ENCODE measurements at regions not wholly inside any gene's neighbourhood (a gene's known extent, or its start where the extent isn't known, plus 50 kb on each side); places are given as distances from the start of the nearest gene placed in this dataset.

DNA sequence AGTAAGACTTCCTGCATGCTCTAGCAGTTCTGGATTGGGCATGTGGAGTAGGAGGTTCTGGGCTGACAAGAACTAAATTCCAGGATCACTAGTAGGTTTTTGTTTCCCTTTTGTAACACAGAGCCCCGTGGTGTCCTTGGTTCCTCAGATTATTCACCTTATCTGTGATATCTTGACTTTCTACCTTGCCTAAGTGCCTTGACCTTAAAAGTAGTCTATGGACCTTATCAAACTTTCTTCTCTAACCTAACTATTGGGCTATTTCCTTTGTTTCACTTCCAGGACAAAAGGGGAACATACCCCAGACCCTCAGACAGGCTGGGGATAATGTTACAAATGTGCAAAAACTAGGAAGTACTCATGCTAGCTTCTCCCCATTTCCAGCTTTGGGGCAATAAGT, 595.3 kb downstream of the PSAT1 start:
- DNase-seq (ENCODE audit: low spot score): no peak
- TF ChIP-seq, protein P1, sequence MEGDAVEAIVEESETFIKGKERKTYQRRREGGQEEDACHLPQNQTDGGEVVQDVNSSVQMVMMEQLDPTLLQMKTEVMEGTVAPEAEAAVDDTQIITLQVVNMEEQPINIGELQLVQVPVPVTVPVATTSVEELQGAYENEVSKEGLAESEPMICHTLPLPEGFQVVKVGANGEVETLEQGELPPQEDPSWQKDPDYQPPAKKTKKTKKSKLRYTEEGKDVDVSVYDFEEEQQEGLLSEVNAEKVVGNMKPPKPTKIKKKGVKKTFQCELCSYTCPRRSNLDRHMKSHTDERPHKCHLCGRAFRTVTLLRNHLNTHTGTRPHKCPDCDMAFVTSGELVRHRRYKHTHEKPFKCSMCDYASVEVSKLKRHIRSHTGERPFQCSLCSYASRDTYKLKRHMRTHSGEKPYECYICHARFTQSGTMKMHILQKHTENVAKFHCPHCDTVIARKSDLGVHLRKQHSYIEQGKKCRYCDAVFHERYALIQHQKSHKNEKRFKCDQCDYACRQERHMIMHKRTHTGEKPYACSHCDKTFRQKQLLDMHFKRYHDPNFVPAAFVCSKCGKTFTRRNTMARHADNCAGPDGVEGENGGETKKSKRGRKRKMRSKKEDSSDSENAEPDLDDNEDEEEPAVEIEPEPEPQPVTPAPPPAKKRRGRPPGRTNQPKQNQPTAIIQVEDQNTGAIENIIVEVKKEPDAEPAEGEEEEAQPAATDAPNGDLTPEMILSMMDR (IDR thresholded peaks at IDR 0.05; ENCODE audit: borderline replicate concordance, control extremely low read depth, extremely low read depth, insufficient read depth, missing control alignments): no peak
- in situ Hi-C loops (cut with MboI; ENCODE audit: low sequenced_read_pairs, unreplicated experiment): no loop called here

GRCh38 chr9:78892769-78893168, 595.8 kb downstream of the PSAT1 start:
- TF ChIP-seq, protein P1 (IDR thresholded peaks at IDR 0.05; ENCODE audit: borderline replicate concordance, control extremely low read depth, extremely low read depth, insufficient read depth, missing control alignments): no peak
- in situ Hi-C loops (cut with MboI; ENCODE audit: low sequenced_read_pairs, unreplicated experiment): no loop called here
- no peak for DNase-seq (ENCODE audit: low spot score)

DNA sequence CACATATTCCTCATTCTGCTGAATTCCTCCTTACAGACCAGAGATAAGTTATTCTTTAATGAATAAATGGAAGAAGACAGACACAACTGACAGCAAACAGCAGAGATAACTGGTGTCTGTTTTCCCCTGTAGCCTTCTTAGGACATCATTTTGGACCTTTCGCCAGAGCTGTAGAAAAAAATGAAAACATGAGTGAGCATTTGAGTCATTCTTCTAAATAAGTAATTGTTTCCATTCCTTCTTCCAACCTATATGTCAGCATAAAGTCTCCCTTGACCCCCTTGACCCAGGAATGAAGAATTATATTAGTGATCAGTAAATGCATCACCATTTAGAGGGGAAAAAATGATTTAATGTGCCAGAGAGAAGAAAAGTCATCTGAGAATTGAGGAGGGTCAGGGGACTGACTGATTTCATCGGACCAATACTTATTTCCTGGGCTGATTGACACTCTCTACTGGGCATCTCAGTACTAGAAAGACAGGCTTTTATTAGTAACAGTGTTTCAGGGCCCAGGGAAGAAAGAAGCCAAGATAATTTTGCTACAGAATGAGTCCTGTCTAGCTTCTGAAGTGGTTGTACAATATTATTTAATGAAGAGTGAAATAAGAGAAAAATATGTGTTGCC, 597.0 kb downstream of the PSAT1 start:
- no peak for DNase-seq (ENCODE audit: low spot score)
- TF ChIP-seq, protein P1 (IDR thresholded peaks at IDR 0.05; ENCODE audit: borderline replicate concordance, control extremely low read depth, extremely low read depth, insufficient read depth, missing control alignments): no peak
- in situ Hi-C loops (cut with MboI; ENCODE audit: low sequenced_read_pairs, unreplicated experiment): no loop called here

- in situ Hi-C loops (cut with MboI; ENCODE audit: low sequenced_read_pairs, unreplicated experiment): no loop called here
- TF ChIP-seq, protein P1 (IDR thresholded peaks at IDR 0.05; ENCODE audit: borderline replicate concordance, control extremely low read depth, extremely low read depth, insufficient read depth, missing control alignments): no peak
These were observed 599.6 kb downstream of the PSAT1 start for GRCh38 chr9:78896479-78896878.

DNA sequence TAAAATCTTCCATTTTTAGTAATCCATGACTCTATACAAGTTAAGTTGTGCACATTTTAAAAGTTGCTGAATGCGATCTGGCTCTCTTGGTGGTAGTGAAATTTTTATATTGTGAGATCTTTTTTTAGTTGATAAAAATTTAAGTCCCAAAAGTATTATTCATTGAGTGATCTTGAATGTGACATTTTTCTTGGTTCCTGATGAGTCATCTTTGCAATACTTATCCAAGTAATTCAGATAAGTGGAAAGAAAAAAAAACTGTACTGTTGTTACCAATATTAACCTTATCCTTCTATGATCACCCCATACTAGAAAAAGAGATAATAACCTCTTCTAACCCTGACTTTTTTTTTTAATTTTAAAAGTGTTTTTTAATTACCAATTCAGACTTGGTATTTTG, 601.3 kb downstream of the PSAT1 start:
- no peak for DNase-seq (ENCODE audit: low spot score)
- TF ChIP-seq, protein P1 (IDR thresholded peaks at IDR 0.05; ENCODE audit: borderline replicate concordance, control extremely low read depth, extremely low read depth, insufficient read depth, missing control alignments): no peak
- in situ Hi-C loops (cut with MboI; ENCODE audit: low sequenced_read_pairs, unreplicated experiment): no loop called here

More at GRCh38 chr9:78896479-78896878, 599.6 kb downstream of the PSAT1 start:
- no peak for DNase-seq (ENCODE audit: low spot score)

DNA sequence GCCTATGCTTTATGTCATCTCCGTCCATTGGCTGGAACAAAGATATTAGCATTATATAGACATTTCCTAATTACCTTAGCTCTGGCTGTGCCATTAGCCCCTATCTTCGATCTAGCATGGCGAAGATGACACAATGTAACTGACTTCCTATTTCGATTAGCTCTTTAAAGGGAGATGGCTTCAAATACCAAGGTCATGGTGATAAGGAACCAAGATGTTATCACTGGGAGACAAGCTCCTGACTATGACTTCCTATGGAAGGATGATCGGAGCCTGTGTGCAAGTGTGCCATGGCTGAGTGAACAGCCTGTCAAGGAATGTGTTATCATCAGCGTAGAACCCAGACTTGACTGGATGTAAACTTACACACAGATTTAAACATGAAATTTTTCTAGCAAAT, 602.1 kb downstream of the PSAT1 start:
- TF ChIP-seq, protein P1 (IDR thresholded peaks at IDR 0.05; ENCODE audit: borderline replicate concordance, control extremely low read depth, extremely low read depth, insufficient read depth, missing control alignments): no peak
- no peak for DNase-seq (ENCODE audit: low spot score)
- in situ Hi-C loops (cut with MboI; ENCODE audit: low sequenced_read_pairs, unreplicated experiment): no loop called here
